HepG2 (cell line): ENCODE measurements at regions not wholly inside any gene's neighbourhood (a gene's known extent, or its start where the extent isn't known, plus 50 kb on each side); places are given as distances from the start of the nearest gene placed in this dataset.

Experiments
- ATAC-seq: fragments of 200-7000 bp; cut with Tn5 transposase; 3 replicates; pipeline ENCODE4 v1.9.1; 2020; ENCODE audit warnings: mild to moderate bottlenecking, moderate library complexity
- BruUV-seq: library from RNA; stranded (reverse); fragments of 400-500 nt; replicated peaks from 2 replicates; lab custom pipeline; 2021; lab: Mats Ljungman, UMichigan
- CTCF ChIA-PET: fragments of 300-600 bp; formaldehyde crosslinking; extraction: SDS; loops from one replicate; lab custom pipeline; 2021; ENCODE audit warnings: low total read pairs, inconsistent platforms, low intra/inter-chr PET ratio; lab: Yijun Ruan, JAX
- POLR2A ChIA-PET: fragments of 350-600 bp; sonication (Branson Sonifier 250); formaldehyde crosslinking; loops from one replicate; lab custom pipeline; 2020; ENCODE audit warnings: antibody characterized with exemption, inconsistent platforms; lab: Yijun Ruan, JAX
- DNase-seq: peaks from one replicate; pipeline ENCODE4 v3.0.0-alpha.2; 2015; ENCODE audit warnings: low spot score
- FAIRE-seq: peaks from 3 replicates; lab custom pipeline; 2011; peaks lifted over from hg19 to GRCh38; lab: Jason Lieb, UNC
- H2AFZ ChIP-seq: one replicate; pipeline ENCODE4 v1.6.1; 2011; ENCODE audit warnings: low read length, inconsistent platforms
- H3K27ac ChIP-seq: fragments of 300-600 bp; 3 replicates; pipeline ENCODE4 v1.8.0; 2011; ENCODE audit warnings: mixed run types, mild to moderate bottlenecking, mixed read lengths, low read length, inconsistent platforms; ENCODE audit not compliant: insufficient read depth; ENCODE audit errors: extremely low read length
- H3K27me3 ChIP-seq, 2 experiments: fragments of 200-600 bp in 1 of 2; 2 replicates in 1 of 2; 3 replicates in 1 of 2; pipeline versions ENCODE4 v1.6.0 to v1.8.0; 2011; ENCODE audit warnings: low read length in 2 of 2, mild to moderate bottlenecking in 2 of 2, moderate library complexity in 2 of 2, inconsistent platforms in 1 of 2; ENCODE audit not compliant: insufficient read depth in 2 of 2, control insufficient read depth in 1 of 2
- H3K36me3 ChIP-seq, 2 experiments: fragments of 200-600 bp in 1 of 2; replicated peaks in 1 of 2; 2 replicates in 1 of 2; 3 replicates in 1 of 2; pipeline versions ENCODE4 v1.5.1 to v1.8.0; 2011; ENCODE audit warnings: low read length in 2 of 2, inconsistent platforms in 1 of 2; ENCODE audit not compliant: insufficient read depth in 2 of 2, control insufficient read depth in 1 of 2
- H3K4me1 ChIP-seq: 2 replicates; pipeline ENCODE4 v1.5.1; 2012; ENCODE audit warnings: low read length, inconsistent platforms; ENCODE audit not compliant: insufficient read depth
- H3K4me2 ChIP-seq: 2 replicates; pipeline ENCODE4 v1.6.0; 2011; ENCODE audit warnings: low read depth, low read length, inconsistent platforms
- H3K4me3 ChIP-seq, 3 experiments: fragments of 200-600 bp in 1 of 3; sonication (generic), shearing (Covaris generic) in 1 of 3; replicated peaks in 1 of 3; 2 replicates each; pipeline ENCODE4 v1.5.1; 2011 to 2016; ENCODE audit warnings: low read length in 3 of 3, inconsistent platforms in 2 of 3, low read depth in 2 of 3, mild to moderate bottlenecking in 2 of 3, control low read depth in 1 of 3, mixed read lengths in 1 of 3; ENCODE audit not compliant: insufficient read depth in 1 of 3
- H3K79me2 ChIP-seq: one replicate; pipeline ENCODE4 v1.6.1; 2011; ENCODE audit warnings: low read length, inconsistent platforms; ENCODE audit not compliant: insufficient read depth
- H3K9ac ChIP-seq: 2 replicates; pipeline ENCODE4 v1.6.0; 2011; ENCODE audit warnings: mild to moderate bottlenecking, low read depth, low read length, inconsistent platforms; ENCODE audit not compliant: insufficient read depth
- H3K9me3 ChIP-seq: 2 replicates; pipeline ENCODE4 v1.5.1; 2012; ENCODE audit warnings: mild to moderate bottlenecking, low read length
- H4K20me1 ChIP-seq: 2 replicates; pipeline ENCODE4 v1.6.0; 2011; ENCODE audit warnings: inconsistent platforms, mild to moderate bottlenecking, low read length, moderate library complexity; ENCODE audit not compliant: insufficient read depth
- DNMT3B ChIP-seq: conservative IDR thresholded peaks from 2 replicates; pipeline ENCODE4 v1.6.1; 2016; ENCODE audit warnings: missing biosample characterization, control low read depth
- FOXA3 ChIP-seq: IDR thresholded peaks from 2 replicates; pipeline ENCODE4 v1.6.1; 2016; ENCODE audit warnings: missing genetic modification reagents, missing compliant biosample characterization
- SIN3B ChIP-seq: fragments of 150-350 bp; IDR thresholded peaks from 2 replicates; pipeline ENCODE4 v1.6.1; 2014; ENCODE audit warnings: low read length
- YEATS2 ChIP-seq: sonication (generic); formaldehyde crosslinking; IDR thresholded peaks from 2 replicates; pipeline ENCODE4 v1.4.0; 2020; ENCODE audit warnings: missing genetic modification reagents, borderline replicate concordance
- ZNF30 ChIP-seq: sonication (generic); formaldehyde crosslinking; IDR thresholded peaks from 2 replicates; pipeline ENCODE4 v1.5.0; 2020; ENCODE audit warnings: mild to moderate bottlenecking, missing genetic modification reagents
- ZNF570 ChIP-seq: sonication (generic); formaldehyde crosslinking; IDR thresholded peaks from 2 replicates; pipeline ENCODE4 v1.4.0; 2020; ENCODE audit warnings: mild to moderate bottlenecking, missing genetic modification reagents, borderline replicate concordance
- ZNF589 ChIP-seq: sonication (generic); formaldehyde crosslinking; conservative IDR thresholded peaks from 2 replicates; pipeline ENCODE4 v1.8.0; 2022; ENCODE audit warnings: mild to moderate bottlenecking, moderate library complexity, missing genetic modification reagents
- ZNF629 ChIP-seq: sonication (generic); formaldehyde crosslinking; conservative IDR thresholded peaks from 2 replicates; pipeline ENCODE4 v1.5.0; 2020; ENCODE audit warnings: missing genetic modification reagents
- ZNF678 ChIP-seq: sonication (generic); formaldehyde crosslinking; IDR thresholded peaks from 2 replicates; pipeline ENCODE4 v1.4.0; 2020; ENCODE audit warnings: mild to moderate bottlenecking, missing genetic modification reagents
- WGBS: methylation state at CpG from one replicate; pipeline ENCODE4 v1.1.6; 2017; ENCODE audit warnings: low lambda C conversion rate; 5-methylcytosine and 5-hydroxymethylcytosine counted together
- in situ Hi-C: cut with HindIII; loops from 2 replicates; pipeline ENCODE4 v1.10.0; 2017; ENCODE audit warnings: low pct_unique_long_range_greater_than_20kb; ENCODE audit not compliant: extremely low pct_ligation_motif_present
- intact Hi-C: fragments of 100-400 bp; cut with micrococcal nuclease; formaldehyde crosslinking; loops from one replicate; pipeline ENCODE4 v1.10.0; 2022; ENCODE audit not compliant: unreplicated experiment
- TF ChIP-seq, protein P1 (sequence below): sonication (generic); formaldehyde crosslinking; IDR thresholded peaks from 2 replicates; pipeline ENCODE4 v1.5.0; 2020; ENCODE audit warnings: mild to moderate bottlenecking, missing genetic modification reagents
- TF ChIP-seq, protein P2 (sequence below): sonication (generic); formaldehyde crosslinking; IDR thresholded peaks from 2 replicates; pipeline ENCODE4 v1.4.0; 2020; ENCODE audit warnings: mild to moderate bottlenecking, missing genetic modification reagents

DNA sequence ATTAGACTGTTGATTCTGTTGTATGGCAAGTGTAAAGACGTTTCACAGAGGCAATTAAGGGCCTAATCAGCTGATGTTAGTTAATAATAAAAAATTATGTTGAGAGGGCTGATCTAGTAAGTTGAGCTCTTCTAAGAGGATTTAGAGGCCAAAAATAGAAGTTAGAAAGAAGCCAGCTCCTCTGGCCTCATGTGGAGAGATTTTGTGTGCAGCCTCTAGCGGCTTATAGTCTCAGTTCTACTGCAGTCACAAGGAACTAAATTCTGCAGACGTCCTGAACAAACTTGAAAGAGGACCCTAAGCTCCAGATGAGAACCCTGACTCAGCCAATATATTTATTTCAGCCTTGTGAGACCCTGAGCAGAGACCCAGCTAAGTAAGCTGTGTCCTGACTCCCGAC, 498.6 kb downstream of the BTBD3 start:
- in situ Hi-C loops (no loop called here), intact Hi-C loops (no loop called here)
- no peak overlapping the region for H2AFZ ChIP-seq
- no peaks in the 10 kb centered on the region for H3K36me3 ChIP-seq
- no peak overlapping the region for H3K27ac ChIP-seq
- no TSS peak for BruUV-seq
- no peaks in the 10 kb centered on the region for H3K4me1 ChIP-seq
- TF ChIP-seq ZNF589 (CRISPR knock-in tag): no peak
- TF ChIP-seq, protein P1, sequence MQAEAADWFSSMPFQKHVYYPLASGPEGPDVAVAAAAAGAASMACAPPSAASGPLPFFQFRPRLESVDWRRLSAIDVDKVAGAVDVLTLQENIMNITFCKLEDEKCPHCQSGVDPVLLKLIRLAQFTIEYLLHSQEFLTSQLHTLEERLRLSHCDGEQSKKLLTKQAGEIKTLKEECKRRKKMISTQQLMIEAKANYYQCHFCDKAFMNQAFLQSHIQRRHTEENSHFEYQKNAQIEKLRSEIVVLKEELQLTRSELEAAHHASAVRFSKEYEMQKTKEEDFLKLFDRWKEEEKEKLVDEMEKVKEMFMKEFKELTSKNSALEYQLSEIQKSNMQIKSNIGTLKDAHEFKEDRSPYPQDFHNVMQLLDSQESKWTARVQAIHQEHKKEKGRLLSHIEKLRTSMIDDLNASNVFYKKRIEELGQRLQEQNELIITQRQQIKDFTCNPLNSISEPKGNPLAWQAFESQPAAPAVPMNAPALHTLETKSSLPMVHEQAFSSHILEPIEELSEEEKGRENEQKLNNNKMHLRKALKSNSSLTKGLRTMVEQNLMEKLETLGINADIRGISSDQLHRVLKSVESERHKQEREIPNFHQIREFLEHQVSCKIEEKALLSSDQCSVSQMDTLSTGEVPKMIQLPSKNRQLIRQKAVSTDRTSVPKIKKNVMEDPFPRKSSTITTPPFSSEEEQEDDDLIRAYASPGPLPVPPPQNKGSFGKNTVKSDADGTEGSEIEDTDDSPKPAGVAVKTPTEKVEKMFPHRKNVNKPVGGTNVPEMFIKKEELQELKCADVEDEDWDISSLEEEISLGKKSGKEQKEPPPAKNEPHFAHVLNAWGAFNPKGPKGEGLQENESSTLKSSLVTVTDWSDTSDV (CRISPR knock-in tag): no peak
- no peak for TF ChIP-seq YEATS2
- TF ChIP-seq ZNF678 (CRISPR knock-in tag): no peak
- TF ChIP-seq FOXA3 (CRISPR knock-in tag): no peak
- TF ChIP-seq ZNF570: no peak
- TF ChIP-seq, protein P2, sequence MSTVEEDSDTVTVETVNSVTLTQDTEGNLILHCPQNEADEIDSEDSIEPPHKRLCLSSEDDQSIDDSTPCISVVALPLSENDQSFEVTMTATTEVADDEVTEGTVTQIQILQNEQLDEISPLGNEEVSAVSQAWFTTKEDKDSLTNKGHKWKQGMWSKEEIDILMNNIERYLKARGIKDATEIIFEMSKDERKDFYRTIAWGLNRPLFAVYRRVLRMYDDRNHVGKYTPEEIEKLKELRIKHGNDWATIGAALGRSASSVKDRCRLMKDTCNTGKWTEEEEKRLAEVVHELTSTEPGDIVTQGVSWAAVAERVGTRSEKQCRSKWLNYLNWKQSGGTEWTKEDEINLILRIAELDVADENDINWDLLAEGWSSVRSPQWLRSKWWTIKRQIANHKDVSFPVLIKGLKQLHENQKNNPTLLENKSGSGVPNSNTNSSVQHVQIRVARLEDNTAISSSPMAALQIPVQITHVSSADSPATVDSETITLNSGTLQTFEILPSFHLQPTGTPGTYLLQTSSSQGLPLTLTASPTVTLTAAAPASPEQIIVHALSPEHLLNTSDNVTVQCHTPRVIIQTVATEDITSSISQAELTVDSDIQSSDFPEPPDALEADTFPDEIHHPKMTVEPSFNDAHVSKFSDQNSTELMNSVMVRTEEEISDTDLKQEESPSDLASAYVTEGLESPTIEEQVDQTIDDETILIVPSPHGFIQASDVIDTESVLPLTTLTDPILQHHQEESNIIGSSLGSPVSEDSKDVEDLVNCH (CRISPR knock-in tag): no peak
- TF ChIP-seq SIN3B: no peak
- TF ChIP-seq ZNF30: no peak
- no peak for TF ChIP-seq DNMT3B (CRISPR knock-in tag)
- TF ChIP-seq ZNF629: no peak
- TF ChIP-seq, all 625 proteins: peak for 0
- H3K4me3 ChIP-seq: no peak overlapping the region
- H3K27me3 ChIP-seq: no peaks in the 10 kb centered on the region
- ATAC-seq (no peak), FAIRE-seq (no peak), DNase-seq (no peak)
- 0% methylated on average over 4 of the region's 4 CpGs for WGBS
- H3K9ac ChIP-seq: no peak overlapping the region
- CTCF ChIA-PET: no interaction called here
- peaks cover 5% of the 10 kb centered on the region; the same call in 1 of the 2 replicates for H3K9me3 ChIP-seq
- POLR2A ChIA-PET: no interaction called here
- no peak overlapping the region for H3K4me2 ChIP-seq
- H4K20me1 ChIP-seq: no peaks in the 10 kb centered on the region
- no peaks in the 10 kb centered on the region for H3K79me2 ChIP-seq
